ENCODE measurements at regions not wholly inside any gene's neighbourhood (a gene's known extent, or its start where the extent isn't known, plus 50 kb on each side); places are given as distances from the start of the nearest gene placed in this dataset.

DNA sequence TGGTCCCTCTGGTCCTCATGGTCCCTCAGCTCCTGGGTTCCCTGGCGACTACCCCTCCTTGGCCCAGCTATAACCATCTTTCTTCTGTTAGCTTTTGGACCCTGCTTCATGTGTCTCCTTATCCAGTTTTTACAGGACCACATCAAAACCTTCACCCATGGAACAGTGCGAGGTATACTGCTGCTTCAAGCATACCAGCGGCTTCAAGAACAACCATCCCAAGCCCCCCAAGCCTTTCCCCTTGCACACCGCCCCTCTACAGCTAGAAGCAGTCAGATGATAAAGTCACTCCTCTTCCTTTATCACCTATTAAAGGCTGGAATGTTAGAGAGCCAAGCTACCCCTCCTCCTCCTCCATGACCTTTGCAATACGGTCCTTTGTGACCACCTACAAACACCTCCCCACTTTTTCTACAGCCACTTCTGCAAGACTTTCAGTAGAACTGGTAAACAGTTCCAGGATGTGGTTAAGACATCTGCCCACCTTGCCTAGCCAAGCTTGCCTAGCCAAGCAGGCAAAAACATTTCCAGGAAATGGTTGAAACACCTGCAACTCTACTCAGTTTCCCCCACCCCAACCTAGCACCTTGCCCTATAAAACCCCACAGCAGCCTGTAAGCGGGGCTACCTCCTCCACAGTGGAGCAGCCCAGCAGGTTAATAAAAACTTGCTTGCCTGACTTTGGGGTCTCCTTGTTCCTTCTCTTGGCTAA is 125.7 kb downstream of the ZC4H2 start (continued):
- no peak for TF ChIP-seq RELA (IDR thresholded peaks at IDR 0.05; ENCODE audit: borderline replicate concordance, partially characterized antibody)
- no peak for TF ChIP-seq BCL3 (IDR thresholded peaks at IDR 0.05; ENCODE audit: borderline replicate concordance, insufficient read depth, low read depth, low read length, poor library complexity, severe bottlenecking)

DNA sequence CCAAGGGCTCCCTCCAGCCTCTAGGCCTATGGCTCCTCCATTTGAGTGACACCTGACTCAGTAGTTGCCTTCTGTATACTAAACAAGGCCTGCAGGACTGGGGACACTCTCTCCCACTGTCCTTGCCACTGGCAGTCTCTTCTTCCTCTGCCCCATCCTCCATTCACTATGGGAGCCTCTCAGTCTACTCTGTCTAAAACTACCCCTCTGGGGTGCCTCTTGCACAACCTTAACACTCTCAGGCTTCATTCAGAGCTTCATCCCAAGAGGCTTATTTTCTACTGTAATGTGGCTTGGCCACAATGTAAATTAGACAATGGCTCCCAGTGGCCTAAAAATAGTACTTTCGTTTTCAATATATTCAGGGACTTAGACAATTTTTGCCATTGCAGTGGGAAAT is 133.0 kb downstream of the ZC4H2 start:
- Histone ChIP-seq H3K36me3 (ENCODE audit: control insufficient read depth in 2 of 2, insufficient read depth in 2 of 2, low read length in 1 of 2) (no peaks in the 10 kb centered on the region), H3K4me1 (ENCODE audit: control insufficient read depth, insufficient read depth, low read length) (no peaks in the 10 kb centered on the region), H2AFZ (ENCODE audit: control insufficient read depth, low read depth, low read length) (no peak overlapping the region), H3K9ac (ENCODE audit: control insufficient read depth, insufficient read depth, low read length) (no peak overlapping the region), H3K27me3 (replicated peaks in 1 of 2; ENCODE audit: control insufficient read depth in 2 of 2, insufficient read depth in 2 of 2, low read length in 1 of 2) (no peaks in the 10 kb centered on the region), H3K79me2 (ENCODE audit: control insufficient read depth, insufficient read depth, low read length) (no peaks in the 10 kb centered on the region), H4K20me1 (ENCODE audit: control insufficient read depth, insufficient read depth) (no peaks in the 10 kb centered on the region), H3K27ac (ENCODE audit: control insufficient read depth, insufficient read depth) (no peak overlapping the region), H3K4me2 (ENCODE audit: control insufficient read depth, insufficient read depth) (no peak overlapping the region), H3K4me3 (no peak overlapping the region), H3K9me3 (replicated peaks; ENCODE audit: control insufficient read depth, insufficient read depth, low read length) (no peaks in the 10 kb centered on the region; the same call in 2 of the 3 replicates)
- intact Hi-C loops (cut with micrococcal nuclease; ENCODE audit: unreplicated experiment), result no loop called here
- in situ Hi-C loops (cut with MboI), result no loop called here
- FAIRE-seq, result no peak
- SMC1A ChIA-PET (ENCODE audit: uncharacterized antibody, unreplicated experiment), result no interaction called here
- no peak for DNase-seq (ENCODE audit: low read depth, low spot score)
- CTCF ChIA-PET, result no interaction called here
- RAD21 ChIA-PET (ENCODE audit: unreplicated experiment), result no interaction called here
- ATAC-seq, result no peak
- TF ChIP-seq ZNF384 (IDR thresholded peaks at IDR 0.05; ENCODE audit: borderline replicate concordance, low read depth, low read length), result no peak
- no peak for TF ChIP-seq BRCA1 (IDR thresholded peaks at IDR 0.05; ENCODE audit: low read depth, low read length)
- TF ChIP-seq E2F8 (IDR thresholded peaks at IDR 0.05; ENCODE audit: low read depth, partially characterized antibody), result no peak
- no peak for TF ChIP-seq CBFB (IDR thresholded peaks at IDR 0.05; ENCODE audit: low read depth)
- no peak for TF ChIP-seq JUND (IDR thresholded peaks at IDR 0.05; ENCODE audit: low read depth, low read length)
- TF ChIP-seq ESRRA (IDR thresholded peaks at IDR 0.05; ENCODE audit: low read length), result no peak
- TF ChIP-seq SRF (IDR thresholded peaks at IDR 0.05; ENCODE audit: low read depth in 2 of 2, low read length in 2 of 2), result no peak
- TF ChIP-seq BCLAF1 (IDR thresholded peaks at IDR 0.05), result no peak
- no peak for TF ChIP-seq KLF5 (IDR thresholded peaks at IDR 0.05; ENCODE audit: partially characterized antibody)
- TF ChIP-seq HDGF (IDR thresholded peaks at IDR 0.05), result no peak
- no peak for TF ChIP-seq CBX5 (IDR thresholded peaks at IDR 0.05; ENCODE audit: low read depth)
- TF ChIP-seq, protein P1, sequence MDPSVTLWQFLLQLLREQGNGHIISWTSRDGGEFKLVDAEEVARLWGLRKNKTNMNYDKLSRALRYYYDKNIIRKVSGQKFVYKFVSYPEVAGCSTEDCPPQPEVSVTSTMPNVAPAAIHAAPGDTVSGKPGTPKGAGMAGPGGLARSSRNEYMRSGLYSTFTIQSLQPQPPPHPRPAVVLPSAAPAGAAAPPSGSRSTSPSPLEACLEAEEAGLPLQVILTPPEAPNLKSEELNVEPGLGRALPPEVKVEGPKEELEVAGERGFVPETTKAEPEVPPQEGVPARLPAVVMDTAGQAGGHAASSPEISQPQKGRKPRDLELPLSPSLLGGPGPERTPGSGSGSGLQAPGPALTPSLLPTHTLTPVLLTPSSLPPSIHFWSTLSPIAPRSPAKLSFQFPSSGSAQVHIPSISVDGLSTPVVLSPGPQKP (IDR thresholded peaks at IDR 0.05; ENCODE audit: low read depth, low read length), result no peak
- BruUV-seq (replicated peaks), result no TSS peak
- POLR2A ChIA-PET, result no interaction called here
- 0% methylated on average over 1 of the region's 1 CpG for WGBS (ENCODE audit: insufficient coverage, insufficient replicate concordance, low lambda C conversion rate, missing lambda C conversion rate)
